H1 (cell line): ENCODE measurements at regions not wholly inside any gene's neighbourhood (a gene's known extent, or its start where the extent isn't known, plus 50 kb on each side); places are given as distances from the start of the nearest gene placed in this dataset.

Experiments used
- CTCF ChIA-PET: fragments of 300-600 bp; sonication (Branson Sonifier 250); formaldehyde crosslinking; loops from one replicate; lab custom pipeline; 2021; ENCODE audit not compliant: partially characterized antibody; lab: Charles Lee
- POLR2A ChIA-PET: fragments of 300-600 bp; sonication (Branson Sonifier 250); formaldehyde crosslinking; loops from one replicate; lab custom pipeline; 2021; ENCODE audit warnings: inconsistent platforms; ENCODE audit not compliant: partially characterized antibody; lab: Charles Lee
- DNase-seq, 2 experiments: peaks; one replicate each; pipeline versions ENCODE4 v3.0.0 to v3.0.0-alpha.2; 2010 to 2022; ENCODE audit warnings: low spot score in 2 of 2, low read depth in 1 of 2, mixed read lengths in 1 of 2
- FAIRE-seq: peaks from 2 replicates; lab custom pipeline; 2011; peaks lifted over from hg19 to GRCh38; lab: Jason Lieb, UNC
- H2AFZ ChIP-seq: 2 replicates; pipeline ENCODE4 v1.8.1; 2012; ENCODE audit warnings: low read length, inconsistent platforms
- H2AK5ac ChIP-seq: 2 replicates; pipeline ENCODE4 v1.6.1; 2013; ENCODE audit warnings: low read depth, low read length
- H2BK120ac ChIP-seq: replicated peaks from 2 replicates; pipeline ENCODE3; 2013; ENCODE audit warnings: low read depth, low read length, inconsistent platforms
- H2BK12ac ChIP-seq: 2 replicates; pipeline ENCODE4 v1.6.1; 2013; ENCODE audit warnings: low read depth, low read length
- H2BK15ac ChIP-seq: 2 replicates; pipeline ENCODE4 v1.6.1; 2013; ENCODE audit warnings: low read length
- H2BK20ac ChIP-seq: 2 replicates; pipeline ENCODE4 v1.6.1; 2013; ENCODE audit warnings: low read length
- H2BK5ac ChIP-seq: 2 replicates; pipeline ENCODE4 v1.6.1; 2013; ENCODE audit warnings: low read depth, low read length
- H3K14ac ChIP-seq: 2 replicates; pipeline ENCODE4 v1.6.1; 2013; ENCODE audit warnings: inconsistent platforms; ENCODE audit not compliant: insufficient read length
- H3K18ac ChIP-seq: 2 replicates; pipeline ENCODE4 v1.6.1; 2013; ENCODE audit warnings: low read length; ENCODE audit errors: extremely low read depth
- H3K23ac ChIP-seq: 2 replicates; pipeline ENCODE4 v1.6.1; 2013; ENCODE audit warnings: inconsistent platforms; ENCODE audit not compliant: insufficient read length
- H3K23me2 ChIP-seq: 2 replicates; pipeline ENCODE4 v1.6.1; 2013; ENCODE audit warnings: low read depth, low read length
- H3K27ac ChIP-seq: 2 replicates; pipeline ENCODE4 v1.6.1; 2011; ENCODE audit warnings: low read depth, low read length, inconsistent platforms
- H3K27me3 ChIP-seq, 4 experiments: replicated peaks in 1 of 4; 1 replicate in 1 of 4; 2 replicates in 3 of 4; pipeline versions ENCODE4 v1.6.1 to v1.8.1; 2011 to 2013; ENCODE audit warnings: low read length in 3 of 4, mild to moderate bottlenecking in 3 of 4, inconsistent platforms in 2 of 4, mixed read lengths in 2 of 4, moderate library complexity in 1 of 4; ENCODE audit not compliant: control insufficient read depth in 3 of 4, insufficient read depth in 3 of 4; ENCODE audit errors: extremely low read depth in 1 of 4
- H3K36me3 ChIP-seq, 4 experiments: 2 replicates each; pipeline versions ENCODE4 v1.6.1 to v1.8.1; 2011 to 2013; ENCODE audit warnings: mild to moderate bottlenecking in 4 of 4, low read length in 3 of 4, moderate library complexity in 2 of 4, control low read depth in 1 of 4, inconsistent platforms in 1 of 4; ENCODE audit not compliant: insufficient read depth in 4 of 4, control insufficient read depth in 2 of 4
- H3K4ac ChIP-seq: replicated peaks from 2 replicates; pipeline ENCODE3; 2013; ENCODE audit warnings: low read length, low read depth, mixed read lengths, inconsistent platforms; ENCODE audit not compliant: insufficient read length
- H3K4me1 ChIP-seq, 4 experiments: replicated peaks in 1 of 4; 1 replicate in 1 of 4; 2 replicates in 3 of 4; pipeline versions ENCODE4 v1.6.1 to v1.8.1; 2011 to 2013; ENCODE audit warnings: low read length in 3 of 4, inconsistent platforms in 2 of 4, mixed read lengths in 1 of 4; ENCODE audit not compliant: insufficient read depth in 4 of 4, control insufficient read depth in 3 of 4
- H3K4me2 ChIP-seq, 2 experiments: 2 replicates each; pipeline versions ENCODE4 v1.6.1 to v1.8.1; 2011 to 2013; ENCODE audit warnings: low read depth in 2 of 2, low read length in 2 of 2, control low read depth in 1 of 2, inconsistent platforms in 1 of 2, mild to moderate bottlenecking in 1 of 2; ENCODE audit not compliant: insufficient read depth in 1 of 2
- H3K4me3 ChIP-seq, 4 experiments: fragments of 200-600, 300-600 bp in 1 of 4; sonication (generic), shearing (Covaris generic), sonication (Bioruptor Twin) in 1 of 4; 2 replicates each; pipeline versions ENCODE4 v1.5.1 to v1.8.1; 2011 to 2016; ENCODE audit warnings: low read length in 4 of 4, low read depth in 3 of 4, control low read depth in 2 of 4, inconsistent platforms in 2 of 4, mild to moderate bottlenecking in 2 of 4, mixed read lengths in 1 of 4, moderate library complexity in 1 of 4; ENCODE audit not compliant: insufficient read depth in 2 of 4; ENCODE audit errors: extremely low read depth in 1 of 4
- H3K56ac ChIP-seq: replicated peaks from 2 replicates; pipeline ENCODE3; 2013; ENCODE audit warnings: low read depth, mild to moderate bottlenecking, mixed read lengths, low read length, inconsistent platforms; ENCODE audit not compliant: insufficient read length
- H3K79me1 ChIP-seq: 2 replicates; pipeline ENCODE4 v1.6.1; 2013; ENCODE audit warnings: low read depth, low read length, control low read depth
- H3K79me2 ChIP-seq, 2 experiments: 2 replicates each; pipeline versions ENCODE4 v1.6.1 to v1.8.1; 2012 to 2013; ENCODE audit warnings: low read length in 2 of 2, mild to moderate bottlenecking in 2 of 2, inconsistent platforms in 1 of 2; ENCODE audit not compliant: insufficient read depth in 2 of 2, control insufficient read depth in 1 of 2
- H3K9ac ChIP-seq, 4 experiments: replicated peaks in 1 of 4; 1 replicate in 1 of 4; 2 replicates in 3 of 4; pipeline versions ENCODE4 v1.6.1 to v1.8.1; 2011 to 2013; ENCODE audit warnings: low read depth in 3 of 4, low read length in 3 of 4, control low read depth in 2 of 4, mild to moderate bottlenecking in 2 of 4, moderate library complexity in 2 of 4, inconsistent platforms in 1 of 4; ENCODE audit errors: extremely low read depth in 1 of 4
- H3K9me3 ChIP-seq, 2 experiments: 2 replicates each; pipeline versions ENCODE4 v1.6.1 to v1.8.1; 2012 to 2013; ENCODE audit warnings: mild to moderate bottlenecking in 2 of 2, moderate library complexity in 2 of 2, control low read depth in 1 of 2, inconsistent platforms in 1 of 2, low read depth in 1 of 2, low read length in 1 of 2, mixed read lengths in 1 of 2; ENCODE audit not compliant: insufficient read depth in 2 of 2
- H4K20me1 ChIP-seq, 2 experiments: replicated peaks in 1 of 2; 2 replicates each; pipeline versions ENCODE3 to v1.8.1; 2011 to 2013; ENCODE audit warnings: inconsistent platforms in 2 of 2, low read length in 2 of 2, mild to moderate bottlenecking in 1 of 2; ENCODE audit not compliant: insufficient read depth in 2 of 2, control insufficient read depth in 1 of 2
- H4K5ac ChIP-seq: 2 replicates; pipeline ENCODE4 v1.6.1; 2013; ENCODE audit warnings: low read length, low read depth, mixed read lengths, inconsistent platforms; ENCODE audit not compliant: insufficient read length
- H4K8ac ChIP-seq: 2 replicates; pipeline ENCODE4 v1.8.0; 2013; ENCODE audit warnings: mild to moderate bottlenecking, moderate library complexity, low read length, inconsistent platforms; ENCODE audit not compliant: insufficient read depth; ENCODE audit errors: extremely low read depth
- H4K91ac ChIP-seq: replicated peaks from 2 replicates; pipeline ENCODE3; 2013; ENCODE audit warnings: low read length, mixed read lengths, inconsistent platforms; ENCODE audit not compliant: insufficient read length
- KDM1A ChIP-seq: fragments of 200-600, 300-600 bp; sonication (generic); IDR thresholded peaks from 2 replicates; pipeline ENCODE4 v1.7.1; 2016; ENCODE audit warnings: mild to moderate bottlenecking, low read length, borderline replicate concordance
- YY1 ChIP-seq: IDR thresholded peaks from 2 replicates; pipeline ENCODE4 v1.6.1; 2011; ENCODE audit warnings: low read depth, mild to moderate bottlenecking, low read length
- WGBS, 2 experiments: shearing (Covaris generic) in 1 of 2; methylation state at CpG; one replicate each; pipeline versions ENCODE4 v1.1.6 to v1.1.7; 2013 to 2015; ENCODE audit warnings: low lambda C conversion rate in 2 of 2, mixed read lengths in 2 of 2, inconsistent platforms in 1 of 2, low coverage in 1 of 2, missing lambda C conversion rate in 1 of 2; ENCODE audit not compliant: insufficient replicate concordance in 2 of 2, insufficient coverage in 1 of 2, insufficient read length in 1 of 2; ENCODE audit errors: extremely low coverage in 1 of 2, missing lambda C conversion rate in 1 of 2; 5-methylcytosine and 5-hydroxymethylcytosine counted together

DNA sequence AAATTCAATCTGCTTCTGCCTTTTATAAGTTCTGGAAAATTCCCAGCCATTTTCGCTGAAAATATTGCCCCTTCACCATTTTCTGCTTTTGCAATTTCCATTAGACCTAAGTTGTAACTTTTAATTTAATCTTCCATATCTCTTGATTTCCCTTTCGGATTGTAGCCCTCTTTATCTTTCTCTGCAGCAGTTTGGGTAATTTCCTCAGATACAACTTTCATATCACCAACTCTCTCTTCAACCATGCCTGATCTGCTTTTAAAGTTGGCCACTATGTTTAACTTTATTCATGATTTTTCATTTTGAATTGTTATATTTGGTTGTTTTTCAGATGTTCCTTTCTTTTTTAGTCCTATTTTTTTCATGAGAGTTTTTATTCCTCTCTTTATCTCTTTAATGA lies 157.0 kb upstream of the VLDLR start:
- no peak overlapping the region for H3K56ac ChIP-seq
- H2BK12ac ChIP-seq: no peak overlapping the region
- H2BK5ac ChIP-seq: no peak overlapping the region
- H3K27ac ChIP-seq: no peak overlapping the region
- no peak overlapping the region for H3K23ac ChIP-seq
- TF ChIP-seq YY1 (no peak), KDM1A (peak; percentile 45; the same call in 1 of the 2 replicates)
- H2BK120ac ChIP-seq: no peak overlapping the region
- H4K20me1 ChIP-seq: no peaks in the 10 kb centered on the region
- H3K4me1 ChIP-seq: no peaks in the 10 kb centered on the region
- H3K4me3 ChIP-seq: no peak overlapping the region
- H2AFZ ChIP-seq: no peak overlapping the region
- no peak overlapping the region for H4K91ac ChIP-seq
- no peak overlapping the region for H2AK5ac ChIP-seq
- FAIRE-seq (no peak), DNase-seq (no peak)
- no peaks in the 10 kb centered on the region for H3K79me1 ChIP-seq
- no peak overlapping the region for H2BK20ac ChIP-seq
- H3K79me2 ChIP-seq: no peaks in the 10 kb centered on the region
- no peak overlapping the region for H3K14ac ChIP-seq
- H3K4me2 ChIP-seq: no peak overlapping the region
- CTCF ChIA-PET: no interaction called here
- WGBS, 2 experiments: 94% methylated on average over 2 of the region's 2 CpGs; no CpG with 5 or more reads in 1 of the 2 experiments
- peaks cover 5 to 6% of the 10 kb centered on the region in 2 experiments; a peak in 3 of 4 replicates for H3K9me3 ChIP-seq
- H3K23me2 ChIP-seq: no peaks in the 10 kb centered on the region
- no peak overlapping the region for H4K8ac ChIP-seq
- H3K18ac ChIP-seq: no peak overlapping the region
- no peak overlapping the region for H3K4ac ChIP-seq
- H3K36me3 ChIP-seq: no peaks in the 10 kb centered on the region; a peak in 1 of 8 replicates
- no peak overlapping the region for H2BK15ac ChIP-seq
- no peaks in the 10 kb centered on the region for H3K27me3 ChIP-seq
- no peak overlapping the region for H4K5ac ChIP-seq
- no peak overlapping the region for H3K9ac ChIP-seq
- POLR2A ChIA-PET: no interaction called here
